Choroid plexus epithelial cell (primary cell): ENCODE measurements at regions not wholly inside any gene's neighbourhood (a gene's known extent, or its start where the extent isn't known, plus 50 kb on each side); places are given as distances from the start of the nearest gene placed in this dataset.

Experiments used
- DNase-seq: peaks from one replicate; pipeline ENCODE4 v3.0.0-alpha.2; 2010; ENCODE audit warnings: low read depth
- H3K4me3 ChIP-seq: 2 replicates; pipeline ENCODE4 v1.5.1; 2011; ENCODE audit warnings: low read depth, mild to moderate bottlenecking, control low read depth, low read length, moderate library complexity
- TF ChIP-seq, protein P1 (sequence below): conservative IDR thresholded peaks from 2 replicates; pipeline ENCODE4 v1.5.1; 2011; ENCODE audit warnings: low read depth, mild to moderate bottlenecking, control low read depth, inconsistent platforms, low read length, moderate library complexity

GRCh38 chr5:117204404-117204803, 629.8 kb upstream of the SEMA6A start:
- TF ChIP-seq, protein P1, sequence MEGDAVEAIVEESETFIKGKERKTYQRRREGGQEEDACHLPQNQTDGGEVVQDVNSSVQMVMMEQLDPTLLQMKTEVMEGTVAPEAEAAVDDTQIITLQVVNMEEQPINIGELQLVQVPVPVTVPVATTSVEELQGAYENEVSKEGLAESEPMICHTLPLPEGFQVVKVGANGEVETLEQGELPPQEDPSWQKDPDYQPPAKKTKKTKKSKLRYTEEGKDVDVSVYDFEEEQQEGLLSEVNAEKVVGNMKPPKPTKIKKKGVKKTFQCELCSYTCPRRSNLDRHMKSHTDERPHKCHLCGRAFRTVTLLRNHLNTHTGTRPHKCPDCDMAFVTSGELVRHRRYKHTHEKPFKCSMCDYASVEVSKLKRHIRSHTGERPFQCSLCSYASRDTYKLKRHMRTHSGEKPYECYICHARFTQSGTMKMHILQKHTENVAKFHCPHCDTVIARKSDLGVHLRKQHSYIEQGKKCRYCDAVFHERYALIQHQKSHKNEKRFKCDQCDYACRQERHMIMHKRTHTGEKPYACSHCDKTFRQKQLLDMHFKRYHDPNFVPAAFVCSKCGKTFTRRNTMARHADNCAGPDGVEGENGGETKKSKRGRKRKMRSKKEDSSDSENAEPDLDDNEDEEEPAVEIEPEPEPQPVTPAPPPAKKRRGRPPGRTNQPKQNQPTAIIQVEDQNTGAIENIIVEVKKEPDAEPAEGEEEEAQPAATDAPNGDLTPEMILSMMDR = no peak
- DNase-seq = no peak
- H3K4me3 ChIP-seq = no peak overlapping the region

GRCh38 chr5:117203584-117203983, 629.0 kb upstream of the SEMA6A start:
- no peak overlapping the region for H3K4me3 ChIP-seq
- TF ChIP-seq, protein P1 = no peak
- DNase-seq = no peak

GRCh38 chr5:117201001-117201400, 626.4 kb upstream of the SEMA6A start:
- H3K4me3 ChIP-seq = no peak overlapping the region
- TF ChIP-seq, protein P1 = no peak
- no peak for DNase-seq

- no peak overlapping the region for H3K4me3 ChIP-seq
- TF ChIP-seq, protein P1 = no peak
- DNase-seq = no peak
Observed at GRCh38 chr5:117195076-117195475, 620.5 kb upstream of the SEMA6A start.

GRCh38 chr5:117191251-117191650, 616.6 kb upstream of the SEMA6A start:
- no peak for DNase-seq
- TF ChIP-seq, protein P1 = no peak
- H3K4me3 ChIP-seq = no peak overlapping the region

DNA sequence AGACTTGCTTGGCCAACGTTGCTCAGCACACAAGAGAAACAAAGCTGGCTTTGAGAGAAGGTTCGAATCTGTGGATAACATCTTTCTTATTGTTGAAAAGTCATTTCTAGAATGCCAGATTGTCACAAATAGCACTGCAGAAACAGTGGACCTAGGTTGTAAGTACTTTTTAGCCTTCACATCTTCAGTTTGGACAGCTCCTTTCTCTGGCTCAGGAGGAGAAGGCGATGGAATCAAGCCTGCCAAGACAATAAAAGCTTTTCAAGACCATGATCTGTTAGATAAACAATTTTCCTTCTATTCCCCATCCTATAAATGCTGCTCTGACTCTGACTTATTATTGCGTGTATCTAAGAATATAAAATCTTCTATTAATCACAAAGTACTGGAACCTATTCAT, 615.2 kb upstream of the SEMA6A start:
- no peak for DNase-seq
- H3K4me3 ChIP-seq = no peak overlapping the region
- TF ChIP-seq, protein P1 = no peak

DNA sequence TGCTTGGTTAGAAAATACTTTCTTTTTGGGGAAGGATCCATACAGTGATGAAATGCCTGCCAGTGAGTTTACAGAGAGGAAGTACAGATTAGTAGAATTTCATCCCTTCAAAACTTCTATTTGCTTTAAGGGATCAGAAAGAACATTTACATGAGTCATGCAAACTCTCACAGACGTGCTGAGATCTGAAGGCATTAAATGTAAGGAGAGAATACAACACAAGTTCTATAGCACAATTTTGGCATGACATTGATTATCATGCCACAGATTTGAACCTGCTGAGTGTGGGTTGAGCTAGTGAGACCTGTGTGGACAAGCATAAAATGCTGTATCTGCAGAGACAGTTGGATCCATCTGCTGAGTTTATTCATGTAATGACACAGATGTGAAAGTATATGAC, 613.6 kb upstream of the SEMA6A start:
- no peak for DNase-seq
- TF ChIP-seq, protein P1 = no peak
- H3K4me3 ChIP-seq = no peak overlapping the region
